ENCODE measurements at regions not wholly inside any gene's neighbourhood (a gene's known extent, or its start where the extent isn't known, plus 50 kb on each side); places are given as distances from the start of the nearest gene placed in this dataset.

- Histone ChIP-seq H3K36me3 (replicated peaks; ENCODE audit: insufficient read depth, low read length) (no peaks in the 10 kb centered on the region), H3F3A (ENCODE audit: insufficient read depth, low read length) (no peaks in the 10 kb centered on the region), H3K4me3 (ENCODE audit: low read length) (no peak overlapping the region), H3K4me1 (ENCODE audit: low read length) (no peaks in the 10 kb centered on the region), H3K79me2 (ENCODE audit: low read length) (no peaks in the 10 kb centered on the region), H4K20me1 (ENCODE audit: insufficient read depth, low read length) (no peaks in the 10 kb centered on the region), H3K9me3 (replicated peaks; ENCODE audit: insufficient read depth, low read length) (no peaks in the 10 kb centered on the region), H2AFZ (ENCODE audit: low read length) (no peak overlapping the region), H3K27me3 (replicated peaks; ENCODE audit: insufficient read depth, low read length) (no peaks in the 10 kb centered on the region), H3K9ac (ENCODE audit: low read length) (no peak overlapping the region), H3K27ac (ENCODE audit: low read length) (no peak overlapping the region), H3K4me2 (ENCODE audit: low read depth, low read length) (no peak overlapping the region), H3K9me2 (replicated peaks; ENCODE audit: insufficient read depth, low read length) (no peaks in the 10 kb centered on the region)
- no peak for TF ChIP-seq EZH2 (optimal IDR thresholded peaks at IDR 0.05; ENCODE audit: low read depth, low read length)
- TF ChIP-seq EZH2phosphoT487 (IDR thresholded peaks at IDR 0.05; ENCODE audit: low read length) = no peak
- TF ChIP-seq CTCF (IDR thresholded peaks at IDR 0.05; ENCODE audit: low read length) = no peak
- DNase-seq = no peak
Measured at GRCh38 chr10:47159361-47160260, 140.4 kb upstream of the GDF10 start.

GRCh38 chr10:47160261-47160908 lies 139.6 kb upstream of the GDF10 start:
- no peaks in the 10 kb centered on the region for H3K36me3 ChIP-seq (replicated peaks; ENCODE audit: insufficient read depth, low read length)
- H3K79me2 ChIP-seq (ENCODE audit: low read length) = no peaks in the 10 kb centered on the region
- H3K27me3 ChIP-seq (replicated peaks; ENCODE audit: insufficient read depth, low read length) = no peaks in the 10 kb centered on the region
- H3F3A ChIP-seq (ENCODE audit: insufficient read depth, low read length) = no peaks in the 10 kb centered on the region
- DNase-seq = no peak
- TF ChIP-seq EZH2phosphoT487 (IDR thresholded peaks at IDR 0.05; ENCODE audit: low read length) (no peak), CTCF (IDR thresholded peaks at IDR 0.05; ENCODE audit: low read length) (no peak), EZH2 (optimal IDR thresholded peaks at IDR 0.05; ENCODE audit: low read depth, low read length) (no peak)
- H3K4me3 ChIP-seq (ENCODE audit: low read length) = no peak overlapping the region
- H2AFZ ChIP-seq (ENCODE audit: low read length) = no peak overlapping the region
- no peaks in the 10 kb centered on the region for H3K9me2 ChIP-seq (replicated peaks; ENCODE audit: insufficient read depth, low read length)
- no peaks in the 10 kb centered on the region for H3K9me3 ChIP-seq (replicated peaks; ENCODE audit: insufficient read depth, low read length)
- no peak overlapping the region for H3K27ac ChIP-seq (ENCODE audit: low read length)
- H4K20me1 ChIP-seq (ENCODE audit: insufficient read depth, low read length) = no peaks in the 10 kb centered on the region
- no peak overlapping the region for H3K4me2 ChIP-seq (ENCODE audit: low read depth, low read length)
- H3K9ac ChIP-seq (ENCODE audit: low read length) = no peak overlapping the region
- no peaks in the 10 kb centered on the region for H3K4me1 ChIP-seq (ENCODE audit: low read length)

GRCh38 chr10:47160967-47161366 lies 139.0 kb upstream of the GDF10 start:
- H3K9me2 ChIP-seq (replicated peaks; ENCODE audit: insufficient read depth, low read length) = no peaks in the 10 kb centered on the region
- no peaks in the 10 kb centered on the region for H3K27me3 ChIP-seq (replicated peaks; ENCODE audit: insufficient read depth, low read length)
- TF ChIP-seq CTCF (IDR thresholded peaks at IDR 0.05; ENCODE audit: low read length) (no peak), EZH2 (optimal IDR thresholded peaks at IDR 0.05; ENCODE audit: low read depth, low read length) (no peak), EZH2phosphoT487 (IDR thresholded peaks at IDR 0.05; ENCODE audit: low read length) (no peak)
- no peak overlapping the region for H3K4me2 ChIP-seq (ENCODE audit: low read depth, low read length)
- no peak overlapping the region for H2AFZ ChIP-seq (ENCODE audit: low read length)
- no peak overlapping the region for H3K27ac ChIP-seq (ENCODE audit: low read length)
- no peaks in the 10 kb centered on the region for H3F3A ChIP-seq (ENCODE audit: insufficient read depth, low read length)
- no peaks in the 10 kb centered on the region for H3K4me1 ChIP-seq (ENCODE audit: low read length)
- H3K79me2 ChIP-seq (ENCODE audit: low read length) = no peaks in the 10 kb centered on the region
- H4K20me1 ChIP-seq (ENCODE audit: insufficient read depth, low read length) = no peaks in the 10 kb centered on the region
- no peaks in the 10 kb centered on the region for H3K36me3 ChIP-seq (replicated peaks; ENCODE audit: insufficient read depth, low read length)
- H3K4me3 ChIP-seq (ENCODE audit: low read length) = no peak overlapping the region
- H3K9me3 ChIP-seq (replicated peaks; ENCODE audit: insufficient read depth, low read length) = no peaks in the 10 kb centered on the region
- no peak overlapping the region for H3K9ac ChIP-seq (ENCODE audit: low read length)
- no peak for DNase-seq
